ENCODE measurements at regions not wholly inside any gene's neighbourhood (a gene's known extent, or its start where the extent isn't known, plus 50 kb on each side); places are given as distances from the start of the nearest gene placed in this dataset.
A peak's percentile ranks its signal among the peaks of the same experiment; 100 is the strongest.

DNA sequence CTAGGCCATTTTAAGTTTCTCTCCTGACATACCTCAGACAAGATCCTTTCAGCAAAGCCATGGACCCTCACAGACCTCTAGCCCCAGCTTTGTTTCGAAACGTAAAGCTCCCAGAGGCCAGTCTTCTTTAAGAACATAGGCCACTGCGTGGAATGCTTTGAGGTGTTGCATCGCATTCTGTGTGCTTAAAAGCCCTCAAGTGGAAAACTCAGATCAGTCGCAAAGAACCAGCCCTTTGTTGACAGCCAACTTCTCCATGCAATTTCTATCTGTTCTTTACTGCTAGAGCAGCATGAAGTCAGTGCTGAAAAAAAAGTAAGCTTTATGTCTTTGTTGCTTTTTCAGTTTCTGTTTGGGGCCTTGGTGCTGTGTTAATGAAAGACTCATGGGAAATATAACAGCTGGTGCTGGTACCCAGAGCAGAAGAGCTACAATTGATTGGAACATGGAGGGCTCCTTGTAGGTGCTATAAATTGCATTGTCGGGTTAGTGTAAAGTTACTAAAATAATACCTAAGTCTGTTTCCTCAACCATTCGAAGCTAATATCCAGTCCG, 142.6 kb downstream of the MAP3K7 start:
- ATAC-seq (peak in 1 of 4 donors; percentile 42), FAIRE-seq (no peak), DNase-seq (no peak)
- Histone ChIP-seq H3K27me3 (no peaks in the 10 kb centered on the region), H3K27ac (no peak overlapping the region), H3K4me3 (no peak overlapping the region), H3K4me1 (no peaks in the 10 kb centered on the region), H3K9me3 (no peaks in the 10 kb centered on the region), H3K36me3 (no peaks in the 10 kb centered on the region)
- intact Hi-C loops (cut with DNase I): no loop called here
- WGBS, 2 donors: 67 to 68% methylated on average over 8 of the region's 8 CpGs
- TF ChIP-seq, protein P1, sequence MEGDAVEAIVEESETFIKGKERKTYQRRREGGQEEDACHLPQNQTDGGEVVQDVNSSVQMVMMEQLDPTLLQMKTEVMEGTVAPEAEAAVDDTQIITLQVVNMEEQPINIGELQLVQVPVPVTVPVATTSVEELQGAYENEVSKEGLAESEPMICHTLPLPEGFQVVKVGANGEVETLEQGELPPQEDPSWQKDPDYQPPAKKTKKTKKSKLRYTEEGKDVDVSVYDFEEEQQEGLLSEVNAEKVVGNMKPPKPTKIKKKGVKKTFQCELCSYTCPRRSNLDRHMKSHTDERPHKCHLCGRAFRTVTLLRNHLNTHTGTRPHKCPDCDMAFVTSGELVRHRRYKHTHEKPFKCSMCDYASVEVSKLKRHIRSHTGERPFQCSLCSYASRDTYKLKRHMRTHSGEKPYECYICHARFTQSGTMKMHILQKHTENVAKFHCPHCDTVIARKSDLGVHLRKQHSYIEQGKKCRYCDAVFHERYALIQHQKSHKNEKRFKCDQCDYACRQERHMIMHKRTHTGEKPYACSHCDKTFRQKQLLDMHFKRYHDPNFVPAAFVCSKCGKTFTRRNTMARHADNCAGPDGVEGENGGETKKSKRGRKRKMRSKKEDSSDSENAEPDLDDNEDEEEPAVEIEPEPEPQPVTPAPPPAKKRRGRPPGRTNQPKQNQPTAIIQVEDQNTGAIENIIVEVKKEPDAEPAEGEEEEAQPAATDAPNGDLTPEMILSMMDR (IDR thresholded peaks at IDR 0.05): no peak

DNA sequence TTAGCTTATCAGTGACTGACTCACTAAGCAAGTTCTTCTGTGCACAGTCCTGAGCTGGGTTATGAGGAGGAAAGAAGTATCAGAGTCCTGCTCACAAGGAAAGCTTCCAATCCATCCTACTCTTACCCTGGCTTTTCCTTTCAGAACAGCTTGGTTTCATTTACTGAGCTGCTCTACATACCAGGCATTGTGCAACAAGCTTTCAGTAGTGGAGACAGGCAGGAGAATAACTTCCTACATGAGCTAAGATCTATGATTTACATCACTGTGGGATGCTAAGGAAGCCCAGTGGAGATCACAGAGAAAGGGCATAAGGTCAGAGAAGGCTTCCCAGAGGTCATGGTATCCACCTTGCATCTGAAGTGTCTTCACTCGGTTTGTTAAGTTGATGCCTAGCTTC, 144.5 kb downstream of the MAP3K7 start:
- 70 to 74% methylated on average over 1 of the region's 1 CpG for WGBS, 2 donors
- Histone ChIP-seq H3K27me3 (no peaks in the 10 kb centered on the region), H3K36me3 (no peaks in the 10 kb centered on the region), H3K4me3 (no peak overlapping the region), H3K9me3 (no peaks in the 10 kb centered on the region), H3K4me1 (no peaks in the 10 kb centered on the region), H3K27ac (no peak overlapping the region)
- TF ChIP-seq, protein P1 (IDR thresholded peaks at IDR 0.05): no peak
- intact Hi-C loops (cut with DNase I): no loop called here
- FAIRE-seq: no peak
- ATAC-seq: no peak
- no peak for DNase-seq

DNA sequence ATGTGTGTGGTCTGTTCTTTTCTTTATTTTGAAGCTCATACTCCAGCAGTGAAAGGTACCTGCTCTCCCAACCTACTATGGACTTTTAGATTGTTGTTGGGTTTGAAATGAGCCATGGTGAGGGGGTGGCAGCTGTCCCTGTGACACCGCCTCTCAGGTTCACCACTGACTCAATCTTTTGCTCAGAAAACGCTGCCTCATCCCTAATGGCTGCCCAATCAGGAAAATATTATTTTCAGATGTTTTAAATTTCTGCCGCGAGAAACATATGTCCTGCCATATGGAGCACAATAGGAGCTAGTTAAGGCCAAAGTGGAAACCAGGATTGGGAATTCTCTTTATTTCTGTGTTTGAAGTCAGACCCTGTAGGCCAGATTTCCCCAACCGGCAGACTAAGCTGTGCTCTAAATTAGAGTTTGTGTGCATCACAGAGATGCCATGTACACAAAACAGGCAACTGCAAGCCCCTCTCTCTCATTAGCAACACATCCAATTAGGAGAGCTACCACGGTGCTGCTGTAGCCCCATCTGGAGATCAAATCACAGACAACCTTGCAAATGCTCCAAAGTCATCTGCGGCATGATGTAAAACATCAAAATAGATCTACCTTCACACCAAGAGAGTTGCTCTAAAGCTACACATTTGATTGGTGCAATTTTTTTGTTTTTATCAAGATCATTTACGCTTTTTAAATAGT, 144.1 kb upstream of the BACH2 start:
- DNase-seq (no peak), FAIRE-seq (no peak), ATAC-seq (no peak)
- no peak overlapping the region for H3K27ac ChIP-seq
- no peaks in the 10 kb centered on the region for H3K4me1 ChIP-seq
- no peaks in the 10 kb centered on the region for H3K9me3 ChIP-seq
- intact Hi-C loops (cut with DNase I): no loop called here
- TF ChIP-seq, protein P1 (IDR thresholded peaks at IDR 0.05): no peak
- H3K27me3 ChIP-seq: no peaks in the 10 kb centered on the region
- H3K4me3 ChIP-seq: no peak overlapping the region
- WGBS, 2 donors: 85 to 90% methylated on average over 8 of the region's 8 CpGs
- no peaks in the 10 kb centered on the region for H3K36me3 ChIP-seq

DNA sequence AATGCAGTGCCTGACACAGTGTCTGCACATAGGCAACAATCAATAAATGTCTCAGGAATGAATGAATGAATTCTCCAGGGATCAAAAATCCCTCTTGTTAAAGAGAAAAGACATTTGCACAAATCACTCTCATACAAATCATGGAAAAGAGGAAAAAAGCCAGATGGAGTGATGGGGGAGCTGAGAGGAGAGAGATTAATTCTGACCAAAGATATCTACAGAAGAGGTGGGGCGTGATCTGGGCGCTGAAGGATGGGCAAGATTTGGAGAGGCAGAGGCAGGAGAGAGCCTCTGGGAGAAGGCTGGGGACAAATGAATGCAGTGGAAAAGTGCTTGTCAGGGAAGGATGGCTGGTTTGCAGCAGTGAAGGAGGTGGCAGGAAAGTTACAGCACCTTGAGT, 142.9 kb upstream of the BACH2 start:
- no peak overlapping the region for H3K4me3 ChIP-seq
- WGBS, 2 donors: 87 to 97% methylated on average over 2 of the region's 2 CpGs
- H3K4me1 ChIP-seq: no peaks in the 10 kb centered on the region
- H3K36me3 ChIP-seq: no peaks in the 10 kb centered on the region
- TF ChIP-seq, protein P1 (IDR thresholded peaks at IDR 0.05): no peak
- no peak for FAIRE-seq
- intact Hi-C loops (cut with DNase I): no loop called here
- H3K27ac ChIP-seq: no peak overlapping the region
- ATAC-seq: no peak
- H3K27me3 ChIP-seq: no peaks in the 10 kb centered on the region
- H3K9me3 ChIP-seq: no peaks in the 10 kb centered on the region
- no peak for DNase-seq

DNA sequence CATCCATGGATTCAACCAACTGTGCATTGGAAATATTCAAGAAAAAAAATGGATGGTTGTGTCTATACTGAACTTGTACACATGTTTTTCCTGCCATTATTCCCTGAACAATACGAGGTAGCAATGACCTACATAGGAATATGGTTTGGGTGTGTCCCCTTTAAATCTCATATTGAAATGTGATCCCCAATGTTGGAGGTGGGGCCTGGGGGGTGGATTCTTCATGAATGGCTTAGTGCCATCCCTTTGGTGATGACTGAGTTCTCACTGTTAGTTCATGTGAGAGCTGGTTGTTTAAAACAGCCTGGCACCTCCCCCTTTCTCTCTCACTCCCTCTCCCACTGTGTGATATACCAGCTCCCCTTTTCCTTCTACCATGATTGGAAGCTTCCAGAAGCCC, 139.8 kb upstream of the BACH2 start:
- no peak for DNase-seq
- FAIRE-seq: no peak
- no peak overlapping the region for H3K27ac ChIP-seq
- TF ChIP-seq, protein P1 (IDR thresholded peaks at IDR 0.05): no peak
- H3K4me3 ChIP-seq: no peak overlapping the region
- no peaks in the 10 kb centered on the region for H3K36me3 ChIP-seq
- 50 to 58% methylated on average over 1 of the region's 1 CpG for WGBS, 2 donors
- no peaks in the 10 kb centered on the region for H3K4me1 ChIP-seq
- H3K9me3 ChIP-seq: no peaks in the 10 kb centered on the region
- no peaks in the 10 kb centered on the region for H3K27me3 ChIP-seq
- no peak for ATAC-seq
- intact Hi-C loops (cut with DNase I): no loop called here

All from pancreas (tissue), 10 donors.